Fibroblast of the aortic adventitia (primary cell): ENCODE measurements at regions not wholly inside any gene's neighbourhood (a gene's known extent, or its start where the extent isn't known, plus 50 kb on each side); places are given as distances from the start of the nearest gene placed in this dataset.

Experiments
- DNase-seq: peaks from one replicate; pipeline ENCODE4 v3.0.0-alpha.2; 2010; ENCODE audit warnings: low read depth
- H3K4me3 ChIP-seq: 2 replicates; pipeline ENCODE4 v1.5.1; 2011; ENCODE audit warnings: low read depth, mild to moderate bottlenecking, control low read depth, low read length, moderate library complexity
- CTCF ChIP-seq: IDR thresholded peaks from 2 replicates; pipeline ENCODE4 v1.5.1; 2011; ENCODE audit warnings: mild to moderate bottlenecking, low read length, control low read depth, inconsistent platforms; ENCODE audit not compliant: insufficient read depth

GRCh38 chr2:236454076-236454475, 115.5 kb upstream of the ACKR3 start:
- no peak for TF ChIP-seq CTCF
- H3K4me3 ChIP-seq = no peak overlapping the region
- DNase-seq = no peak

DNA sequence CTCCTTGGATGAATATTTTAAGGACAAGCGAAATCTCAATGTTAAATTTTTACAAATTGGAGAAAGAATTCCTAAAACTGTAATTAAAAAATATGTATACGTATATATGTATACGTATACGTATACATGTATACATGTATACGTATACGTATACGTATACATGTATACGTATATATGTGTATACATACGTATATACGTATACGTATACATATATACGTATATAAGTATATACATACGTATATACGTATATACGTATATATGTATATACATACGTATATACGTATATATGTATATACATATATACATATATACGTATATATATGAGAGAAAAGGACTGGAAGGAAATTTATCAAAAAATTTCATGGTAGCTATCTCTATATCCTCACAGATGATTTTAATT, 110.2 kb upstream of the ACKR3 start:
- no peak for DNase-seq
- no peak for TF ChIP-seq CTCF
- no peak overlapping the region for H3K4me3 ChIP-seq

DNA sequence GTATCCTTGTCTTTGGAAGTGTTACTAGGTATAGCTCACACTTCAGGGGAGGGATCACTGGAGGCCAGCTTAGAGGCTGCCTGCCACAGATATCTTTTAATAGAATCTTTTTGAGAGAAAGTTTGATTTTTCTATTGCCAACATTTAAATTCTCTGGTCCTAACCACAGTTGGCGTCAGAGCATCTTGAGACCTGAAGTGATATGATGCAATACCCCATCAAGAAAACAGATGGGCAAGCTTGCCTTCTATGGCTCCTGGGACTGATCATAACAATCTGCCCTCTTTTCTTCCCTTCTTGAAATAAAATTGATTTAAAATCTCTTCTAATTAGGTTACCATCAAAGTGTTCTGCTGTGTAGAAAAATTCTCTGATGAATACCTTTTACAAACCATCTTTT, 105.5 kb upstream of the ACKR3 start:
- peak; percentile 6 for DNase-seq
- TF ChIP-seq CTCF = no peak
- H3K4me3 ChIP-seq = no peak overlapping the region

DNA sequence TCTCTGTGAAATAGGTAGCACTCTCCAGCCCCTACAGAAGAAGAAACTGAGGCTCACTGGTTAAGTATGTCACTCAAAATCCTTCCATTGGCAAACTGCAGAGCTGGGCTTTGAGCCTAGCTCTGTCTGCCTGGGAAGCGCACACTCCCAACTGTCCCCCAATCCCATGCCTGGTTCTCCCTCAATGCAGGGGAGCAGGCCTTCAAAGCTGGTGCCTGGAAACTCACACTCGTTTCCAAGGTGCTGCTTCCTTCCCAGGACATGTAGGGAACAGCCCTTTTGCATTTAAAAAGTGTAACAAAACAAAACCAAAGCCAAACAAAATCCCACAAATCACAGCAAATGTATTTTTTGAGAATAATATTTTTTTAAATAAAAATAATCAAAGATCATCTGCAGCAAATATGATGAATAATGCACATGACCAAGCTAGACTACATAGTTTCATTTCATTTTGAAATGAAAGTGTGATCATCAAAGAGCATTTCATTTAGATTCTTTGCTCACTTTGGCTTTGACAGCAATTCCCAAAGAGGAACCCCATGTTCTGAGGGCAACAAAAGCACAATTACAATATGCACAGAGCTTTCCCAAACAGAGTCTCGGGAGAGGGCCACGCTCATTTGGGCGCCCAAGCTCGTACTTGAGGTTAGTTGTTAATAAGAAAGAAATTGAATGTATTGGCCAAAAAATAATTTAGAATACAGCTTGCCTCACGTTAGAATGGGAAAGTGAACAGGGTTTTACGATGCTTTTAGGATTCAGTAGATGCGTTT, 96.7 kb upstream of the ACKR3 start:
- TF ChIP-seq CTCF = no peak
- DNase-seq = no peak
- H3K4me3 ChIP-seq = no peak overlapping the region

DNA sequence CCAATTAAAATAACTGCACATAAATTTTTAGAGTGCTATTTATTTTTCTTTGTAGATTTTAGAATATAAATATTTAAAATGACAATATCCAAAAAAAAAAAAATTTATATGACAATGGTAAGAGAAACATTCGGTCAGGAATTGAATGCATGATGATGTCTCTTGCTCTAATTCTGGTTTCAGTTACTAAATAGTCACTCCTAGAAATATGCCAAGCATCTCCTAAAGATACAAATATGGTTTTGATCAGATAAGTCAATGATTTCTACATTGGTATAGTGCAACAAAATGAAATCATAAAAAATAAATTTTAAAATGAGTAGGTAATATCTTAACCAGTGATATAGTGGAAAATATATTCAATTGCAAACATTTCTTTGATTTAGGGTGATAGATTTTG, 95.9 kb upstream of the ACKR3 start:
- no peak overlapping the region for H3K4me3 ChIP-seq
- DNase-seq = no peak
- TF ChIP-seq CTCF = no peak

GRCh38 chr2:236479814-236480213, 89.8 kb upstream of the ACKR3 start:
- TF ChIP-seq CTCF = no peak
- no peak for DNase-seq
- H3K4me3 ChIP-seq = no peak overlapping the region

GRCh38 chr2:236483102-236483501, 86.5 kb upstream of the ACKR3 start:
- no peak for DNase-seq
- no peak for TF ChIP-seq CTCF
- H3K4me3 ChIP-seq = no peak overlapping the region
